GM12892 (cell line): ENCODE measurements at regions not wholly inside any gene's neighbourhood (a gene's known extent, or its start where the extent isn't known, plus 50 kb on each side); places are given as distances from the start of the nearest gene placed in this dataset.
"Not testable (repeated sequence)": the region's sequence is repeated elsewhere in the genome, so short reads cannot be mapped to it uniquely, and the experiment has no call there.

ENCODE experiments used
- DNase-seq: peaks from one replicate; pipeline ENCODE4 v3.0.0; 2011; ENCODE audit not compliant: insufficient read length
- FAIRE-seq: peaks from 2 replicates; lab custom pipeline; 2011; peaks lifted over from hg19 to GRCh38; lab: Jason Lieb, UNC
- POLR2A ChIP-seq: IDR thresholded peaks from 2 replicates; pipeline ENCODE4 v1.6.1; 2011; ENCODE audit warnings: low read depth, low read length, control low read depth
- POLR2AphosphoS5 ChIP-seq: IDR thresholded peaks from 2 replicates; pipeline ENCODE4 v1.6.1; 2011; ENCODE audit warnings: low read depth, low read length, control low read depth
- TAF1 ChIP-seq: IDR thresholded peaks from 2 replicates; pipeline ENCODE4 v1.6.1; 2011; ENCODE audit warnings: low read depth, mild to moderate bottlenecking, control low read depth, low read length, borderline replicate concordance

DNA sequence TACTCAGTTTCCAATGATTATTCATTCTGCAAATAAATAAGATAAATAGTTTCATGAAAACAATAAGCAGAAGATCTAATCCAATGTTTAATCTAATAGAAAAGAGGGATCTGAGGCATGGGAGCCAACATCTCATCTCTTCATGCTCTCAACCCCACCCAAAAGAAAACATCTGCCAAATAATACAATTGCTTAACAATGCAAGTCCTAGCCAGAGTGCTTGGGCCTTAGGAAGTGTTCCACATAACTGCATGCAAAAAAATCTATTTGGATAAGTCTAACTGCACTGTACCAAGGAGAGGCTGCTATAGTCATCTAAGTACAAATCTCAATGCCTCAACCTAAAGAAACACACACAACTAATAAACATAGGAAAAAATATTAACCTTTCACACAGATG lies 606.0 kb downstream of the CDH9 start:
- no peak for TF ChIP-seq POLR2AphosphoS5
- TF ChIP-seq POLR2A, result no peak
- no peak for TF ChIP-seq TAF1
- FAIRE-seq, result no peak
- DNase-seq, result no peak

DNA sequence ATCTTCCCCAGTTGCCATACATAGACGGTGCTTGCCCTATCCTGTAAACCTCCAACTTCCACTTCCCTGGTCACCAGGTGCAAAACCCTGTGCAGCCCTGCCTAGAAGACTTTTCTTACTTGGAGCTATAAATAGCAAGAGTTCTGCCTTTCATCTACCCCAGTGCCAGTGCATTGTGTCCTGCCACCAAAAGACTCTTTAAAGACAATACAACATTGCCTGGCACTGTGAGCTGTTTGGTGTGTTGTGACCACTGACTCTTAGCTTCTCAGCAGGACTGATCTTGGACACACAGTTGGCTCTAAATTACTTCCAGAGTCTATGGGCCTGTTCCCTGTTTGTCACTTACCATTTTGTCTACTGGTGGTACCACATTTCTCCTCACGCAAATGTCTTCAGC lies 608.1 kb downstream of the CDH9 start:
- DNase-seq (no peak), FAIRE-seq (no peak)
- TF ChIP-seq POLR2AphosphoS5 (no peak), POLR2A (no peak), TAF1 (no peak)

DNA sequence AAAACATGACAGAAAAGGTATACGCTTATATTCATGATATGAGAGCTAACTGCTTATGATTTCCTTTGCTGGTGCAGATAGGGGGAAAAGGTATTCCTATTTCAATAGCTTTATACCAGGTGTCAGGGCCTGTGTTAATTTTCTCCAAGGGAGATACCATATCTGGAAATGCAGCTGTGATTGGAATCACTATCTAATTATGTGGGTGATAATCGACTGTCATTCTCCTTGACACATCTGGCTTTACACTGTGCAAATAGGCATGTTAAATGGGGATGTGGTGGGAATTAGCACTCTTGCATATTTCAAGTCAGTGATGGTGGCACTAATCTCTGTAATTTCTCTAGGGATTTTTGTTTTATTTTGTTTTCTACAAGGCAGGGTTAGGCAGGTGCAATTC lies 611.1 kb downstream of the CDH9 start:
- no peak for FAIRE-seq
- DNase-seq, result no peak
- TF ChIP-seq TAF1, result no peak
- TF ChIP-seq POLR2A, result no peak
- TF ChIP-seq POLR2AphosphoS5, result no peak

DNA sequence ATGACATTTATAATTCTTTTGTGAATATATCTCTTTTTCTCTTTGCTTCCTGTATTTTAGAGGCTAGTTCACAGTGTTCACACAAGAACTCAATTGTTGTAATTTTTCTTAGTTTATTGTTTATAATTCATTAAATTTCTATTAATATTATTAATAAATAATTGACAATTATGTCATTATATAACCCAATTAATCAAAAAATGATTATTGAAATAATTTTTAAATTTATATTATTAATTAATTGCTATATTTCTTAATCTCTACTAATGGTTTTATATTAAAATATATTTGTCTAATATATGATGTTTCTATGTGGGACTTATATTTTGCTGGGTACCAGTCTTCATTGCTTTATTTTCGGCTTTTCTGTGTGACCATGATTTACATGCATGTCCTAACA lies 618.4 kb downstream of the CDH9 start:
- no peak for FAIRE-seq
- DNase-seq, result no peak

DNA sequence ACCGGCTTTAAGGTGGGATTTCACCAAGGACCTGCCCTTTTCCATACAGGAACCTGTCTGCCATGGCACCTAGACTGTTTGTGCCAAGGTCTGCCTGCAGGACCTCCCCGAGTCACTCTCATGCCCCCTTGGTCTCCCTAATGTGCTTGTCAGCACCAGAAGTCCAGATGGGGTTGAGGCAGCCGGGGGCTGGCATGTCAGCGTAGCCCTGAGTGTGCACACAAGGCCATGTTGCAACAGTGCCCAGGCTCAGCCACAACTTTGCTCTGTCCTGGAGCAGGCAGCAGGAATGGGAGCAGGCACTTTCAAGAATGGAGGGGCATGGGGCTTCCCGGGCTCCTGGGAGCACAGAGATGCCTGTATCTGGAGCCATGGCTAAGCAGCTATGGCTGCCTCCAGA lies 621.5 kb downstream of the CDH9 start:
- FAIRE-seq, result no peak
- TF ChIP-seq POLR2A (no peak), POLR2AphosphoS5 (no peak), TAF1 (no peak)
- no peak for DNase-seq

More for the DNA sequence above, 618.4 kb downstream of the CDH9 start:
- TF ChIP-seq TAF1, result no peak
- TF ChIP-seq POLR2AphosphoS5, result no peak
- TF ChIP-seq POLR2A, result no peak

DNA sequence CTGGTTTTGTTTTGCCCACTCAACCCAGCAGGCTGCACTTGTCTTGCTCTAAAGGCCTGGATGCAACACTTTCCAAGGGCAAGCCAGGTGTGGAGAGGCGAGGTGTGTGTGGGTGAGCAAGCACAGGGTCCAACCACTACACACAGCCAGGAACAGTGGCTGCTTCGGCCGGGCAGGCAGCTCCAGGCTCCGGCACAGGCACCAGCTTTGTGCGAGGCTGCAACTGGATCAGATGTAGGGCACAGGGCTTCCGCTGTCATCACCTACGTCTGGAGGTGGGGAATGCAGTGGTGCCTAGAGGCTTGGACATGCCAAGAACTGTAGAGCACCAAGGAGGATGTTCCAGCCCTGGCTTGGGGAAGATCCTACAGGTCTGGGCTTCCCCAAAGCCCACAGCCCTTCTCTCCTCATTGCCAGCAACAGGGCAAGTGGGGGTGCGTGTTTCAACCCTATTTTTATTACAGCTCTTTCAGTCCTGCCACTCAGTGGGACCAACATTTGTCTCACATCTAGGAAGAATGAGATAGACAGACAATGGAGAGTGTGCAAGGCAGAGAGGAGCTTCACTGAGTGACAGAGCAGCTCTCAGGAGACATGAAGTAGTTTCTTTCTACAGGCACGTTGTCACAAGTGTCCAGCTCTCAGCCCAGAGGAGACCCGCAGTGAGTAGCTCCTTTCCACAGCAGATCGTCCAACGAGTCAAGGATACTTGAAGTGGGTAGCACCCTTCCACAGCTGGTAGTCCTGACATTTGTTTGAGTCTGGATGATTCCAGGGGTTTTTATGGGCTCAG lies 622.2 kb downstream of the CDH9 start:
- no peak for TF ChIP-seq TAF1
- TF ChIP-seq POLR2AphosphoS5, result no peak
- no peak for TF ChIP-seq POLR2A
- FAIRE-seq (no peak), DNase-seq (no peak)

DNA sequence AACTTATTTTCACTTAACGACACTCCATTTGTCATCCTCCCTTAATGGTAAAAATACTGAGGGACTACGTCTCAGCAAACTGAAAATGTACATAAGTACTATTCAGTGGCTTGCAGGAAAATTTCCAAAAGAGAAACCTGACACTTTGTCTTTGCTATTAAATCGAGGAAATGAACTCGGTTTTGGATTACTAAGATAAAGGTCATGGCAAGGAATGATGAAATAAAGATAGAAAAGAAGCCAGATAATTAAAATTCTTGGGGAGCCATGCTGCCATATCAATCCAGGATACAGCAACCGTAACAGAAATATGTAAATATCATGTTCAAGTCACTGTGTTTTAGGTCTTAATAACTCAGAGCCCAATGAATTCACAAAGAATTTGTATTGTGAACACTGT lies 647.8 kb downstream of the CDH9 start:
- no peak for FAIRE-seq
- TF ChIP-seq POLR2AphosphoS5 (no peak), TAF1 (no peak), POLR2A (no peak)
- DNase-seq, result no peak

DNA sequence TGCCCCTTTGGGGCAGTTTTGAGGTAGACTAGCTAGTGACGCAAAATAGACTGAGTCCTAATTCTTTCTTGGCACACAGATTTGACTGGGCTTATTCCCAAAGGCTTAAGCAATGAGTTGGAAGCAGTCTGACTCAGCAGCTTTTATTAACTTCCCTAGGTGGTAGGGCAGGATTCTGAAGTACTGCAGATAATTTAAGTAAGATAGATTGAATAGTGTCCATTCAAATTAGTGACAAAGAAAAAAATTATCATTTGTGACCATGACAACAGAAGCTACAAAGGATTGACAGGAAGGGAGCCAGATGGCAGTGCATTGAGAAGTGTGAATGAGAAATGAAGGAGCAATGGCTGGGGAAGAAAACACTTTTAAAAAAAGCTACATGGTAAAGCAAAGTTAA lies 649.4 kb downstream of the CDH9 start:
- no peak for TF ChIP-seq POLR2AphosphoS5
- no peak for TF ChIP-seq POLR2A
- no peak for TF ChIP-seq TAF1
- DNase-seq (no peak), FAIRE-seq (no peak)

DNA sequence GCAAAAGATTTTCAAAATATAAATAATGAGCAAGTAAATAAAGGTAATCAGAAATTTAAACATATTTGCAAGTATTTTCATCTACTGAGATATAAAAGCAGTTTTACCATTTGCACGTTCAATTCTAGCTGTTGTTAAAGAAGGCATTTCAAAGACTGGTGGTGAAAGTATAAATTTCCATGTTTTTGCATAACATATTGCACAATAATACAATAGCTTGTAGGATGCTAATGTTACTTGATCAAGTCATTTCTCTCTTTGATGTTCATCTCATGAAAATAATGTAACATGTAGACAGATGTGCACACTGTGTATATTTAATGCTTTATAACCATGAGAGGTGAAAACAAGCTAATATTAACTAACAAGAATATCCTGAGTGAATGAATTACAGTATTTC lies 651.9 kb downstream of the CDH9 start:
- FAIRE-seq (no peak), DNase-seq (no peak)
- TF ChIP-seq POLR2A (no peak), POLR2AphosphoS5 (no peak), TAF1 (no peak)

DNA sequence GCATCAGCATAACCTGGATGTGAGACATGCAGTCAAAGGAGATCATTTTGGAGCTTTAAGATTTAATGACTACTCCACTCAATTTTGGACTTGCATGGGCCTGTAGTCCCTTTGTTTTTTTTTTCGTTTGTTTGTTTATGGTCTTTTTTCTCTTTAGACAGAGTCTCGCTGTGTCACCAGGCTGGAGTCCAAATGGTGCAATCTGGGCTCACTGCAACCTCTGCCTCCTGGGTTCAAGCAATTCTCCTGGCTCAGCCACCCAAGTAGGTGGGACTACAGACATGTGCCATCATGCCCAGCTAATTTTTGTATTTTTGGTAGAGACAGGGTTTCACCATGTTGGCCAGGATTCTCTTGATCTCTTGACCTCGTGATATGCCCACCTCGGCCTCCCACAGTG lies 673.8 kb downstream of the CDH9 start:
- not testable (repeated sequence) for FAIRE-seq, DNase-seq

DNA sequence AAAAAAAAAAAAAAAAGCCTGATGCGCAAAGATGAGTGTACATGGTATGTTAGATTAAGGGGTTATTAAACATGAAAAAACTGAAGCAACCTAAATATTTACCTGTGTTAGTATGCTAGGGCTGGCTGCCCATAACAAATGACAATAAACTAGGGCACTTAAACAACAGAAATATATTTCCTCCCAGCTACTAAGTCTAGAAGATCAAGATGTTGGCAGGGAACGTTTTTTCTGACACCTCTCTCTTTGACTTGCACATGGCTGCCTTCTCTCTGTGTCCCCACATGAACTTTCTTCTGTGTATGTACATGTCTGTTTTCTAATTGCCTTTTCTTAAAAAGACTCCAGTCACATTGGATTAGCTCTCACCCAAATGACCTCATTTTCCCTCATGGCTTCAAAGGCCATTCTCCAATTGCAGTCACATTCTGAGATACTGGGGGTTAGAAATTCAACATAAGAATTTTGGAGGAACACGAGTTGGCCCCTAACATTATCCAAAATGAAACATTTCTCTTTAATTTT lies 694.5 kb downstream of the CDH9 start:
- no peak for TF ChIP-seq POLR2AphosphoS5
- TF ChIP-seq TAF1, result no peak
- no peak for TF ChIP-seq POLR2A
- FAIRE-seq, result no peak
- DNase-seq, result no peak

DNA sequence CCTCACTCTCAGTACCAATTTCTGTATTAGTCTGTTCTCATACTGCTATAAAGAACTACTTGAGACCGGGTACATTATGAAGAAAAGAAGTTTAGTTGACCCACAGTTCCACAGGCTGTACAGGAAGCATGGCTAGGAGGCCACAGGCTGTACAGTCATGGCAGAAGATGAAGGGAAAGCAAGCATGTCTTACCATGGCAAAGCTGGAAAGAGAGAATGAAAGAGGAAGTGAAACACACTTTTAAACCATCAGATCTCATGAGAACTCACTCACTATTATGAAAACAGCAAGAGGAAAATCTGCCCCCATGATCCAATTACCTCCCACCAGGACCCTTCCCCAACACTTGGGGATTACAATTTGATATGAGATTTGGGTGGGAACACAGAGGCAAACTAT lies 698.8 kb downstream of the CDH9 start:
- TF ChIP-seq POLR2AphosphoS5, result no peak
- no peak for TF ChIP-seq TAF1
- TF ChIP-seq POLR2A, result no peak
- no peak for DNase-seq
- no peak for FAIRE-seq
